ENCODE measurements at regions not wholly inside any gene's neighbourhood (a gene's known extent, or its start where the extent isn't known, plus 50 kb on each side); places are given as distances from the start of the nearest gene placed in this dataset.
A peak's percentile ranks its signal among the peaks of the same experiment; 100 is the strongest.

- TF ChIP-seq, protein P1, sequence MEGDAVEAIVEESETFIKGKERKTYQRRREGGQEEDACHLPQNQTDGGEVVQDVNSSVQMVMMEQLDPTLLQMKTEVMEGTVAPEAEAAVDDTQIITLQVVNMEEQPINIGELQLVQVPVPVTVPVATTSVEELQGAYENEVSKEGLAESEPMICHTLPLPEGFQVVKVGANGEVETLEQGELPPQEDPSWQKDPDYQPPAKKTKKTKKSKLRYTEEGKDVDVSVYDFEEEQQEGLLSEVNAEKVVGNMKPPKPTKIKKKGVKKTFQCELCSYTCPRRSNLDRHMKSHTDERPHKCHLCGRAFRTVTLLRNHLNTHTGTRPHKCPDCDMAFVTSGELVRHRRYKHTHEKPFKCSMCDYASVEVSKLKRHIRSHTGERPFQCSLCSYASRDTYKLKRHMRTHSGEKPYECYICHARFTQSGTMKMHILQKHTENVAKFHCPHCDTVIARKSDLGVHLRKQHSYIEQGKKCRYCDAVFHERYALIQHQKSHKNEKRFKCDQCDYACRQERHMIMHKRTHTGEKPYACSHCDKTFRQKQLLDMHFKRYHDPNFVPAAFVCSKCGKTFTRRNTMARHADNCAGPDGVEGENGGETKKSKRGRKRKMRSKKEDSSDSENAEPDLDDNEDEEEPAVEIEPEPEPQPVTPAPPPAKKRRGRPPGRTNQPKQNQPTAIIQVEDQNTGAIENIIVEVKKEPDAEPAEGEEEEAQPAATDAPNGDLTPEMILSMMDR (IDR thresholded peaks at IDR 0.05 in 2 of 3, conservative IDR thresholded peaks at IDR 0.05 in 1 of 3; ENCODE audit: borderline replicate concordance in 1 of 3, insufficient read depth in 1 of 3, low read depth in 2 of 3, low read length in 2 of 3): no peak
Measured at GRCh38 chr2:7190587-7191324, 273.5 kb downstream of the RNF144A start (continued).

- TF ChIP-seq POLR2A (IDR thresholded peaks at IDR 0.05; ENCODE audit: borderline replicate concordance, extremely low read depth, insufficient read depth, insufficient read length) (no peak), REST (IDR thresholded peaks at IDR 0.05; ENCODE audit: low read depth) (no peak), ZNF274 (IDR thresholded peaks at IDR 0.05; ENCODE audit: low read depth, low read length) (no peak), JUND (IDR thresholded peaks at IDR 0.05) (no peak), EZH2 (IDR thresholded peaks at IDR 0.05) (no peak), ATF3 (IDR thresholded peaks at IDR 0.05) (no peak), YY1 (IDR thresholded peaks at IDR 0.05; ENCODE audit: extremely low read depth, insufficient replicate concordance, low read depth, low read length) (no peak), ZFX (IDR thresholded peaks at IDR 0.05) (no peak), TCF7L2 (IDR thresholded peaks at IDR 0.05; ENCODE audit: borderline replicate concordance, extremely low read depth, insufficient read depth, insufficient read length) (no peak), RAD21 (IDR thresholded peaks at IDR 0.05; ENCODE audit: low read depth) (no peak), SRF (IDR thresholded peaks at IDR 0.05; ENCODE audit: low read depth) (no peak), EGR1 (IDR thresholded peaks at IDR 0.05; ENCODE audit: low read depth) (no peak)
- TF ChIP-seq, protein P2, sequence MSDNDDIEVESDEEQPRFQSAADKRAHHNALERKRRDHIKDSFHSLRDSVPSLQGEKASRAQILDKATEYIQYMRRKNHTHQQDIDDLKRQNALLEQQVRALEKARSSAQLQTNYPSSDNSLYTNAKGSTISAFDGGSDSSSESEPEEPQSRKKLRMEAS (IDR thresholded peaks at IDR 0.05): no peak
- intact Hi-C loops (cut with micrococcal nuclease): no loop called here
- Histone ChIP-seq H3K27ac (ENCODE audit: low read depth, low read length) (no peak overlapping the region), H3K9me2 (ENCODE audit: insufficient read depth) (no peaks in the 10 kb centered on the region), H3K4me1 (ENCODE audit: control insufficient read depth in 1 of 2, insufficient read depth in 2 of 2, low read length in 2 of 2) (peaks cover 0 to 6% of the 10 kb centered on the region in 2 experiments; a peak in 1 of 4 replicates), H3K9me3 (ENCODE audit: control insufficient read depth in 1 of 2, insufficient read depth in 1 of 2, low read depth in 1 of 2, low read length in 2 of 2) (no peaks in the 10 kb centered on the region), H3K4me2 (ENCODE audit: low read length) (peak overlapping the region; percentile 21), H3K27me3 (ENCODE audit: insufficient read depth, low read length) (0 out of 2 replicates have a peak, but pooled peaks cover 5% of the 10 kb centered on the region), H3K4me3 (replicated peaks in 1 of 2; ENCODE audit: low read depth in 1 of 2, low read length in 2 of 2) (no peak overlapping the region), H2AFZ (ENCODE audit: low read depth, low read length, poor library complexity, severe bottlenecking) (no peak overlapping the region), H3K36me3 (ENCODE audit: control insufficient read depth in 1 of 2, insufficient read depth in 2 of 2, low read length in 2 of 2) (no peaks in the 10 kb centered on the region), H4K20me1 (ENCODE audit: insufficient read depth) (no peaks in the 10 kb centered on the region), H3K9ac (ENCODE audit: low read length) (no peak overlapping the region), H3K79me2 (ENCODE audit: insufficient read depth, low read length) (no peaks in the 10 kb centered on the region)
- RAD21 ChIA-PET (ENCODE audit: low non-redundant PET in 1 of 2, low total read pairs in 2 of 2, uncharacterized antibody in 2 of 2, unreplicated experiment in 2 of 2): no interaction called here
- POLR2A ChIA-PET: no interaction called here
- DNase-seq (ENCODE audit: low read depth, low spot score) (no peak), ATAC-seq (peak; percentile 50)
- CTCF ChIA-PET: no interaction called here
- BruUV-seq (replicated peaks): no TSS peak
Measured at GRCh38 chr2:7191932-7192331, 274.7 kb downstream of the RNF144A start.
